ENCODE measurements at regions not wholly inside any gene's neighbourhood (a gene's known extent, or its start where the extent isn't known, plus 50 kb on each side); places are given as distances from the start of the nearest gene placed in this dataset.
"Not testable (repeated sequence)": the region's sequence is repeated elsewhere in the genome, so short reads cannot be mapped to it uniquely, and the experiment has no call there.

DNA sequence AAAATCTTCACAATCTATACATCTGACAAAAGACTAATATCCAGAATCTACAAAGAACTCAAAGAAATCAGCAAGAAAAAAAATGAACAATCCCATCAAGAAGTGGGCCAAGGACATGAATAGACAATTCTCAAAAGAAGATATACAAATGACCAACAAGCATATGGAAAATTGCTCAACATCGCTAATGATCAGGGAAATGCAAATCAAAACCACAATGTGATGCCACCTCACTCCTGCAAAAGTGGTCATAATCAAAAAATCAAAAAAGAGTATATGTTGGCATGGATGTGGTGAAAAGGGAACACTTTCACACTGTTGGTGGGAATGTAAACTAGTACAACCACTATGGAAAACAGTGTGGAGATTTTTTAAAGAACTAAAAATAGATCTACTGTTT lies 58.3 kb upstream of the HBS1L start:
- TF ChIP-seq, protein P1, sequence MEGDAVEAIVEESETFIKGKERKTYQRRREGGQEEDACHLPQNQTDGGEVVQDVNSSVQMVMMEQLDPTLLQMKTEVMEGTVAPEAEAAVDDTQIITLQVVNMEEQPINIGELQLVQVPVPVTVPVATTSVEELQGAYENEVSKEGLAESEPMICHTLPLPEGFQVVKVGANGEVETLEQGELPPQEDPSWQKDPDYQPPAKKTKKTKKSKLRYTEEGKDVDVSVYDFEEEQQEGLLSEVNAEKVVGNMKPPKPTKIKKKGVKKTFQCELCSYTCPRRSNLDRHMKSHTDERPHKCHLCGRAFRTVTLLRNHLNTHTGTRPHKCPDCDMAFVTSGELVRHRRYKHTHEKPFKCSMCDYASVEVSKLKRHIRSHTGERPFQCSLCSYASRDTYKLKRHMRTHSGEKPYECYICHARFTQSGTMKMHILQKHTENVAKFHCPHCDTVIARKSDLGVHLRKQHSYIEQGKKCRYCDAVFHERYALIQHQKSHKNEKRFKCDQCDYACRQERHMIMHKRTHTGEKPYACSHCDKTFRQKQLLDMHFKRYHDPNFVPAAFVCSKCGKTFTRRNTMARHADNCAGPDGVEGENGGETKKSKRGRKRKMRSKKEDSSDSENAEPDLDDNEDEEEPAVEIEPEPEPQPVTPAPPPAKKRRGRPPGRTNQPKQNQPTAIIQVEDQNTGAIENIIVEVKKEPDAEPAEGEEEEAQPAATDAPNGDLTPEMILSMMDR (IDR thresholded peaks at IDR 0.05; ENCODE audit: low read length): not testable (repeated sequence)
- TF ChIP-seq EZH2 (IDR thresholded peaks at IDR 0.05; ENCODE audit: borderline replicate concordance, low read length): not testable (repeated sequence)

All from OCI-LY1 (cell line).